Fibroblast of villous mesenchyme (primary cell): ENCODE measurements at regions not wholly inside any gene's neighbourhood (a gene's known extent, or its start where the extent isn't known, plus 50 kb on each side); places are given as distances from the start of the nearest gene placed in this dataset.

ENCODE experiments used
- DNase-seq: peaks from one replicate; pipeline ENCODE4 v3.0.0-alpha.2; 2010; ENCODE audit warnings: low read depth
- H3K4me3 ChIP-seq: 2 replicates; pipeline ENCODE4 v1.5.1; 2011; ENCODE audit warnings: low read depth, mild to moderate bottlenecking, low read length
- CTCF ChIP-seq: IDR thresholded peaks from 2 replicates; pipeline ENCODE4 v1.5.1; 2012; ENCODE audit warnings: low read depth, mild to moderate bottlenecking, low read length; ENCODE audit not compliant: insufficient read depth

GRCh38 chr16:79293836-79294460 is 306.6 kb downstream of the MAF start:
- no peak for TF ChIP-seq CTCF
- DNase-seq: no peak
- H3K4me3 ChIP-seq: no peak overlapping the region

DNA sequence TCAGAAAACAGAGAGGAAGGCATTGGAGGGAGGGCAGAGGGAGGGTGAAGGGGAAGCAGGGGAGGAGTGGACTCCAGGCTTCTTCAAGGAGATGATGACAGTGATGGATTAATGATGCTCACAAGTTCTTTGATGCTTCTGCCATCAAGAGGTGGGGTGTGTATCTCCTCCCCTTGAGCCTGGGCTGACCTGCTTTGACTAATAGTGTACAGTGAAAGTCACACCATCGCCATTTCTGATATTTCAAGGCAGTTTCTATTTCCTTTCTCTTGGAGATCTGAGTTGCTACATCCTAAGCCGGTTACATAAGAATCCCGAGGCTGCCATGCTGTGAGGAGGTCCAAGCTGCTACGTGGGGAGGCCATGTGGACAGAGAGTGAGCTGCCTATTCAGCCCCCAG is 312.5 kb downstream of the MAF start:
- TF ChIP-seq CTCF: no peak
- H3K4me3 ChIP-seq: no peak overlapping the region
- no peak for DNase-seq

DNA sequence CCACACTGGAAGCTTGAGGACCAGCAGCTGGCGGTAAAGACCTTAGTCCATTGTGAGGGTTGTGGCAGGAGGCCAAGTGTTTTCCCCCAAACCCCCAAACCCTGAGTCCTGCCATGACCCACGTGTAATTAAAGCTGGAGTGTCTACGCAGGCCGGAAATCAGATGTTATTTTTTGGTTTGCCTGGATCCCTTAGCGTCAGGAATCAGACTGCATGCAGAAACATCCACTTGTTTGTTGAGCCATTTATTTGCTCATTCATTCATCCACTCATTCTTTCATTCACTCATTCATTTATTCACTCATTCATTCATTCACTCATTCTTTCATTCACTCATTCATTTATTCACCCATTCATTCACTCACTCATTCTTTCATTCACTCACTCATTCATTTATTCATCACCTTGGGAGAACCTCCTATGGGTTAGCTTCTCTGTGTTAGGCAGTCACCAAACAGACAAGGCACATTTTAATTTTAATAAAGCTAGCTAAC is 313.1 kb downstream of the MAF start:
- H3K4me3 ChIP-seq: no peak overlapping the region
- no peak for DNase-seq
- no peak for TF ChIP-seq CTCF

- no peak overlapping the region for H3K4me3 ChIP-seq
- TF ChIP-seq CTCF: no peak
- no peak for DNase-seq
These were observed 313.7 kb downstream of the MAF start for GRCh38 chr16:79286646-79287423.

DNA sequence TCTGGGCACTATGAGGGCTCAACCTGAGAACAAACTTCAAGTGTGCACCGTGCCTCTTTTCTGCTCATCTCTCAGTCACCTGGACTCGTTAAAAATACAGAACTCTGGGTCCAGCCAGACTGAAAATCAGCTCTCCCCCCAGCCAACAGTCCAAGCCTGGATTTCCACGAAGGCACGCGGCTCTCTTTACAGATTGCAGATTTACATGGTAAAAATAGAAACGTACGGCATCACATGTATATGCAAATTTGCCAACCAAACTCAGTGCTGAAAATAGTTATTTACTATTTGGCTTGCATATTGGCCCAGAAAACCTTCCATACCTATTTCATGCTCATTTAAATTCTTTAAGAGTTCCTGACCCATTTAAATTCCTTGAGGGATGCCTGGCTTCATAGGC is 315.8 kb downstream of the MAF start:
- DNase-seq: no peak
- H3K4me3 ChIP-seq: no peak overlapping the region
- no peak for TF ChIP-seq CTCF

DNA sequence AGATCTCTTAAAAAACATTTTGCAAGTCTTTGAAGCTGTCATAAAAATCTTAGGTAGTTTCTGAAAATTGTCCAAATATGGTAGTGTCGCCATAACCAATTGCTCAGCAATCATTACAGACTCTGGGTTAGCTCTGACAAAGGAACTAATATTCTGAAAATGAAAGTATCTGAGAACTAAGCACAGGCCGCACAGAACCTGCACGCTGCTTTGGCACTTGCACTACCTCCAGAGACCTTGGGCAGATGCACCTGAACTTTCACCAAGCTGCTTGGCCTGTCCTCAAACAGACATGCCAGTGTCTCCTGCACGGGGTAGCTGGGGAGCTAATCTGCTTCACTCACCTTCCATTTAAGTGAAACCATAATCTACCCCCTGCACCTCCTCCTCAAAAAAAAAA is 317.0 kb downstream of the MAF start:
- H3K4me3 ChIP-seq: no peak overlapping the region
- no peak for TF ChIP-seq CTCF
- DNase-seq: no peak
